ENCODE measurements at regions not wholly inside any gene's neighbourhood (a gene's known extent, or its start where the extent isn't known, plus 50 kb on each side); places are given as distances from the start of the nearest gene placed in this dataset.

GRCh38 chr5:22908129-22908528, 55.0 kb upstream of the CDH12 start:
- Histone ChIP-seq H3K27me3 (ENCODE audit: insufficient read depth, low read length) (no peaks in the 10 kb centered on the region), H2BK12ac (ENCODE audit: insufficient read length, low read depth, low read length) (no peak overlapping the region), H3K4me2 (ENCODE audit: insufficient read depth, insufficient read length, low read length) (no peak overlapping the region), H3K56ac (ENCODE audit: insufficient read length, low read depth, low read length) (no peak overlapping the region), H2BK5ac (ENCODE audit: insufficient read length, low read length) (no peak overlapping the region), H3K9ac (ENCODE audit: extremely low read depth, insufficient read length, low read length) (no peak overlapping the region), H2BK20ac (ENCODE audit: low read depth, low read length, poor library complexity, severe bottlenecking) (no peak overlapping the region), H3K14ac (ENCODE audit: insufficient read depth, low read length) (no peak overlapping the region), H3K23me2 (ENCODE audit: insufficient read length, low read depth, low read length, poor library complexity, severe bottlenecking) (no peaks in the 10 kb centered on the region), H2AFZ (ENCODE audit: low read length) (no peak overlapping the region), H3K27ac (ENCODE audit: insufficient read length, low read depth, low read length) (no peak overlapping the region), H3K23ac (ENCODE audit: insufficient read length, low read depth, low read length) (no peak overlapping the region), H3K4me1 (ENCODE audit: insufficient read depth, low read length) (no peaks in the 10 kb centered on the region; the same call in 1 of the 2 replicates), H2BK15ac (ENCODE audit: low read depth, low read length) (no peak overlapping the region), H3K4ac (ENCODE audit: low read depth, low read length) (no peak overlapping the region), H4K8ac (replicated peaks; ENCODE audit: insufficient read length, low read depth, low read length) (no peak overlapping the region), H4K5ac (ENCODE audit: insufficient read length, low read depth, low read length) (no peak overlapping the region), H2AK5ac (ENCODE audit: insufficient read length, low read length) (no peak overlapping the region), H3K79me1 (ENCODE audit: insufficient read depth, low read depth, low read length, poor library complexity, severe bottlenecking) (no peaks in the 10 kb centered on the region), H4K91ac (ENCODE audit: insufficient read length, low read depth, low read length) (no peak overlapping the region), H4K20me1 (ENCODE audit: control insufficient read depth, insufficient read depth, insufficient read length) (no peaks in the 10 kb centered on the region), H3K79me2 (ENCODE audit: insufficient read depth, low read length) (no peaks in the 10 kb centered on the region), H2BK120ac (ENCODE audit: low read depth, low read length, poor library complexity, severe bottlenecking) (no peak overlapping the region), H3K9me3 (ENCODE audit: control insufficient read depth, low read depth, low read length) (no peaks in the 10 kb centered on the region), H3K18ac (ENCODE audit: insufficient read length, low read depth, low read length) (no peak overlapping the region), H3T11ph (ENCODE audit: low read length) (no peak overlapping the region)
- Mint-ChIP-seq H3K36me3 (ENCODE audit: insufficient read depth in 1 of 3, low read depth in 3 of 3) (no peaks in the 10 kb centered on the region), H3K9me3 (no peaks in the 10 kb centered on the region), H3K27me3 (ENCODE audit: low read depth) (no peaks in the 10 kb centered on the region), H3K27ac (no peak overlapping the region), H3K4me1 (peaks cover 11 to 12% of the 10 kb centered on the region in 2 experiments), H3K4me3 (no peak overlapping the region)
- no peak for TF ChIP-seq CTCF (conservative IDR thresholded peaks at IDR 0.05)
- WGBS (ENCODE audit: extremely low coverage, insufficient read length, low lambda C conversion rate) = no CpG with 5 or more reads among the region's 1 CpG
- DNase-seq = no peak

Measured in H9 (cell line).